ENCODE measurements at regions not wholly inside any gene's neighbourhood (a gene's known extent, or its start where the extent isn't known, plus 50 kb on each side); places are given as distances from the start of the nearest gene placed in this dataset.
A peak's percentile ranks its signal among the peaks of the same experiment; 100 is the strongest.

- DNase-seq = no peak
These were observed 242.5 kb downstream of the RHOU start for GRCh38 chr1:228977741-228978140.

- DNase-seq = no peak
These were observed 243.4 kb downstream of the RHOU start for GRCh38 chr1:228978484-228979324.

GRCh38 chr1:228979325-228979699 is 244.0 kb downstream of the RHOU start:
- no peak for DNase-seq

- no peak for DNase-seq
These were observed 244.5 kb downstream of the RHOU start for GRCh38 chr1:228979774-228980173.

- no peak for DNase-seq
These were observed 245.1 kb downstream of the RHOU start for GRCh38 chr1:228980232-228980937.

GRCh38 chr1:228982637-228983036 is 247.4 kb downstream of the RHOU start:
- DNase-seq = no peak

GRCh38 chr1:228983231-228983660 is 248.0 kb downstream of the RHOU start:
- DNase-seq = no peak

GRCh38 chr1:228983661-228984060 is 248.4 kb downstream of the RHOU start:
- DNase-seq = no peak

- no peak for DNase-seq
These were observed 248.8 kb downstream of the RHOU start for GRCh38 chr1:228984107-228984506.

- no peak for DNase-seq
These were observed 249.7 kb downstream of the RHOU start for GRCh38 chr1:228984646-228985631.

- no peak for DNase-seq
These were observed 250.4 kb downstream of the RHOU start for GRCh38 chr1:228985661-228986060.

- no peak for DNase-seq
These were observed 251.0 kb downstream of the RHOU start for GRCh38 chr1:228986093-228986904.

- DNase-seq = no peak
These were observed 252.0 kb downstream of the RHOU start for GRCh38 chr1:228987286-228987685.

GRCh38 chr1:228987736-228988506 is 252.6 kb downstream of the RHOU start:
- no peak for DNase-seq

GRCh38 chr1:228988664-228989063 is 253.4 kb downstream of the RHOU start:
- no peak for DNase-seq

- DNase-seq = no peak
These were observed 253.9 kb downstream of the RHOU start for GRCh38 chr1:228989176-228989575.

GRCh38 chr1:228989676-228989991 is 254.4 kb downstream of the RHOU start:
- DNase-seq = no peak

GRCh38 chr1:228989992-228990827 is 254.9 kb downstream of the RHOU start:
- peak; percentile 88 for DNase-seq

GRCh38 chr1:228990906-228991569 is 255.8 kb downstream of the RHOU start:
- DNase-seq = no peak

Data from skin of body (tissue), 1 donor.